GM18868 (cell line): ENCODE measurements at regions not wholly inside any gene's neighbourhood (a gene's known extent, or its start where the extent isn't known, plus 50 kb on each side); places are given as distances from the start of the nearest gene placed in this dataset.

Experiments
- ATAC-seq: cut with Tn5 transposase; IDR thresholded peaks from one replicate; pipeline ENCODE4 v1.9.1; 2021; ENCODE audit warnings: mild to moderate bottlenecking, moderate library complexity; ENCODE audit not compliant: unreplicated experiment

DNA sequence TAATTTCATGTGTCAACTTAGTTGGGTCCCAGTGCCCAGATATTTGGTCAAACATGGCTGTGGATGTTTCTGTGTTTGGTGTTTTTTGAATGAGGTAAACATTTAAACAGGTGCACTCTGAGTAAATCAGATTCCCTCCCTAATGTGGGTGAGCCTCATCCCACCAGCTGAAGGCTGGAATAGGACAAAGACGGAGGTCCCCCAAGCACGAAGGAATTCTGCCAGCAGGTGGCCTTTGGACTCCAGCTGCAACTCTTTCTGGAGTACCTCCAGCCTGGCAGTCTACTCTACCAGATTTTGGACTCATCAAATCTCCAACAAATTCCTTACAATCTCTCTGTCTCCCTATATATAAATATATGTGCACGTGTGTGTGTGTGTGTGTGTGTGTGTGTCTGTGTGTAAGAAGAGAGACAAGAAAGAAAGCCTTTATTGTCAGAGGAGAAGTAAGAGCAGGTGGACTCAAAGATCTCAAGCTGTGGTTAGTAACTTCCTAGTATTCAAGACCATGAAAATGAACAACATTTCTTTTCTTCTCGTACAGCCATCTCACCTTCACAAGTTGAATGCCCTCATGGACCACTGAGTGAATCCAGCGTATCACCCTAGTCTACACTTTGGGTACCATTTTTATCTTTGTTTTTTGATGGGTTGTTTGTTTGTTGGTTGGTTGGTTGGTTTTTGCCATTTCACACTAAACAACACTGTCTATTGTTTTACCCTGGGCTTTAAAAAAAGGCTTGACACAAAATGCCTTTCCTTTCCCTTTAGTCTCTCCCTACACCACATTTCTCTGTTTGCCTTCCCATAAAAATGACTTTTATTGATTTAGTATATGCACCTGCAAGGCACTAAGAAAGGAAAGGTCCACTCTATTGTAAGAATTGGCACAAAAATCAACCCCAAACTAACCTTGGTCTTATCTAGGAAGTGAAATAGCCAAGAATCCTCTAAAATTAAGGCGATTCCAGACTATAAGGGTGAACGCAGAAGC is 118.7 kb downstream of the TENT4A start:
- ATAC-seq, result no peak

- ATAC-seq, result no peak
Measured at GRCh38 chr5:6832994-6833393, 119.8 kb downstream of the TENT4A start.

- ATAC-seq, result no peak
Measured at GRCh38 chr5:6833406-6833805, 120.2 kb downstream of the TENT4A start.

- ATAC-seq, result no peak
Measured at GRCh38 chr5:6837095-6837494, 123.9 kb downstream of the TENT4A start.

- no peak for ATAC-seq
Measured at GRCh38 chr5:6837519-6838110, 124.4 kb downstream of the TENT4A start.

GRCh38 chr5:6838736-6839135 is 125.5 kb downstream of the TENT4A start:
- ATAC-seq, result no peak

DNA sequence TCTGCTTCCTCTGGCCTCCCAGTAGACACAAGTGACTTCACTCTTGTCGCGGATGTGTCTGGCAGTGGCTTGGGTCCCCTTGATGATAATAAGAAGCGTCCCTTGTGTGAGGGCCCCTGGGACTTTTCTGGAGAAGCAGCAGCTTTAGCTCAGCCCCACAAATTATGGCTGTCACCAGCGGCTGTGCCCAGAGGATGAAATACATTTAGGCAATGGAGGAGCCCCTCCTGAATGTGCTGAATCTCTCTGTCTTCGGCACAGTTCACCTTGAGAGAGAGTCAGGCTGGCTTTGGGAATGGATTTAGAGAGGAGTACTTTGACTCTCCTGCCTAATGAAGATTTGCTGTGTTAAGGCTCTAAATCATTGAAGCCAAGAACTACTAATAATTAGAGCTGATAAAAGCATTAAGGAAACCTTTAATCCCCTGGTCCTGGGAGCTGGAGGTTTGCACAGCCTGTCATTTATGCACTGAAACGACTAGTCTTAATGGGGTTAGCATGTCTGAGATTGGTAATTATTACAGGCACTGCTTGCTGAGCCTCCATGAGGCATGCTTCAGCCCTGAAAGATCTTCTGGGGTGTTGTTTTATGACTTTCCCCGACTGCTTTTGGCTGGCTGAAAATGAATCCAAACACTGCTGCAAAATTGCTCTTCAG is 127.0 kb downstream of the TENT4A start:
- ATAC-seq, result no peak

GRCh38 chr5:6843335-6843734 is 130.1 kb downstream of the TENT4A start:
- no peak for ATAC-seq

- no peak for ATAC-seq
Measured at GRCh38 chr5:6843821-6844220, 130.6 kb downstream of the TENT4A start.

DNA sequence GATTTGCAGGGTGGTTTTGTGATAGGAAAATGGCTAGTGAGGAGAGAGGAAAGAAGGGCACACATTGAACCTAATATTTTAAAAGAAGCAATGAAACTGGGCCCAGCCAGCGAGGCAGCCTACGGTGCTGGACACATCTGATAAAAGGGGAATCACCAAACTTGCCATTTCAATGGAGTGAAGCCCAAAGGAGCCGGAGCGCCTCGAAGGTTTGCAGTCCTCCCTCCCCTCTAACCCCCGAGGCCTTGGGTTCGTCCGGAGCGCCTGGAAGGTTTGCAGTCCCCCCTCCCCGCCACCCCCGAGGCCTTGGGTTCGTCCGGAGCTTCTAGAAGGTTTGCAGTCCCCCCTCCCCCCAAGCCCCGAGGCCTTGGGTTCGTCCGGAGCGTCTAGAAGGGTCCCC is 132.6 kb downstream of the TENT4A start:
- ATAC-seq, result no peak

GRCh38 chr5:6847870-6848269 is 134.6 kb downstream of the TENT4A start:
- ATAC-seq, result no peak

DNA sequence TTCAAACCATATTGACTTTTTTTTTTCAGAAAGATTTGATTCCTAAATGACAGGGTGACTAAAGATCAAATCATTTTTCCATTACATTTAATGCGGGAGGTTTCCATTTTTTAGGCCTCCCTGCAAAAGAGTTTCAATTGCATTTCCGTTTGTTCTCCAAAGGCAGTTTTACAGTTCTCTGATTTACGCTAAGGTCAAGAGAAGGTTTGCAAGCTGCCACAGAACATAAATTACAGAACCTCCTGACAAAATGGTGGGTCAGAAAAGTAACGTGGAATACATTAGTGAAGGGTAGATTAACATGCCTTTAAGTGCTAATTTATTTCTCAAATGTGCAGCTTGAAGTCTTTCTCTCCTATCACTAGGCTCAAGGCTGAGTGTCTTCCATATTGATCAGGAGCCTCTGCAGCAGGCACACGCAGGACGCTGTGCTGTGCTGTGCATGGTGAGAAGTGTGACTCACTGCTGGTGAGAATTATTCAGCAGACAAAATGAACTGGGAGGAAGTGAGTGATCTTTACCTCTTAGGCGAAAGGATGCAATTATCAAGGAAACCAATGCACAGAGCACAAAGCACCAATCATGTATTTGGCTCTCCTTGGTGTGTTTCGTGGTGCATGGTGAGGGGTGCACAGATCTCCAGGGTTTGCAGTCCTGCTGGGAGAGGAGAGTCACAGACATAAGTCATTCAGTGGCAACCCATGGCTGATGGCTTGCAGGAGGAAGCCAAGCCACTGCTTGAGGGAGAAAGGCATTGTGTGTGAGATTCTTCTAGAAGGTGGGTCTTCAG is 136.3 kb downstream of the TENT4A start:
- ATAC-seq, result no peak

DNA sequence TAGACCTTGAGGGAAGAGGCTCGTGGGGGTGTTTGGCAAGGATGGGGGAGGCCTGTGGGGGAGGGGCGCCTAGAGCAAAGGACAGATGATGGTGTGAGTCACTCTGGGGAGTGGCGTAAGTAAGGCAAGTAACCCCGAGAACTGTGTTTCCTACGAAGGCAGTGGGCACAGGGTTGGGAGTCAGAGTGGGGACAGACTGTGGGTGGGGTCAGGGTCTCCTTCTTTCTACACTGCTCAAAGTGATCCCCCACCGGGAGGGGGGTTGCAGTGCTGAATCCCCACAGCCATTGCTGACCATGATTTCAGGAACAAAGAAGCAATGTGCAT is 136.8 kb downstream of the TENT4A start:
- no peak for ATAC-seq

GRCh38 chr5:6856653-6857052 is 143.4 kb downstream of the TENT4A start:
- no peak for ATAC-seq

DNA sequence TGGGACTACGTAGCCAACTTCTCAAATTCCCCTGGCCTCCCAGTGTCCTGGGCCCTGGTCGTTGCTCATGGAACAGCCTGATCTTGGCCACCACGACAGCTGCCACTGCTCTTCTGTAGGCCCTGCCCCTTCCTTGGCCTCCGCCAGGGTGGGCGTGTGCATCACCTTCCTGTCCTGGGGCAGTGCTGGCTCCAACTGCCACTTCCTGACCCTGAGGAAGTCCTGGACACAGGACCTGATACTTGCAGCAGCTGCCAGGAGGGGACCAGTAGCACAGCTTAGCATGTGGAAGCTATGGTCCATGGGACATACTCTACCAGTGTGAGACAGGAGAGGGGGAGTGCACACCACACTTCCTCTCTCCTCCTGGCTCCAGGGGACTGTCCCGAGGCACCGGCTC is 145.2 kb downstream of the TENT4A start:
- ATAC-seq, result no peak

GRCh38 chr5:6859023-6859422 is 145.8 kb downstream of the TENT4A start:
- no peak for ATAC-seq

DNA sequence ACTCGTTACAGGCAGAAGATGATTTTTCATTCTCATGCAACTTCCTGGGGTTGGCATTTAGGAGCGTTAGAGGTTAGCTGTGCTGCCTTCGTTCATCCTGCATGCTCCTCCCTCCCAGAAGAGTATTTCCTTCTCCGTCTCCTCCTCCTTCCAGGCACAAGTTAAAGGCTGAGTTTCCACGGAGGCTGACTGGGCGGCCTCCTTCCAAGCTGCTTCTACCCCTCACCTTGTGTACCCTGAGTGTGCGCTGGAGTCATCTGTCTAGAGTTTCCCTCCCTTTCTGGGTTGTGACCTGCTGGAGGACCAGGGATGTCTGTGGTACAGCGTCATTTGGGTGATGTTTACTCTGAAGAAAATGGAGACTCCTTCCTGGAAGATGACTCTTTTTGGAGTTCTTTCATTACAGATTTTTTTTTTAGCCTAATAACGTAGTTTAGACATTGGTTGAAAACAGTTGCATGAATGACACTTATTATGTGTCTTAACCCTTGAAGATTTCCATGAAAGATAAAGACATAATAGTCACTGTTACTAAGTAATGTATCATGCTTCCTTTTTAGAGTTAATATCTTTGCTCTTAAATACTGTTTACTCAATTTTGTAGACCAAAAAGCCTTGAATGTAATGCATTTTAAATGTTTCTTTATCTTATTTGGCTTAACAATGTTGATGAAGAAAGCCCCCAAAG is 146.9 kb downstream of the TENT4A start:
- no peak for ATAC-seq

DNA sequence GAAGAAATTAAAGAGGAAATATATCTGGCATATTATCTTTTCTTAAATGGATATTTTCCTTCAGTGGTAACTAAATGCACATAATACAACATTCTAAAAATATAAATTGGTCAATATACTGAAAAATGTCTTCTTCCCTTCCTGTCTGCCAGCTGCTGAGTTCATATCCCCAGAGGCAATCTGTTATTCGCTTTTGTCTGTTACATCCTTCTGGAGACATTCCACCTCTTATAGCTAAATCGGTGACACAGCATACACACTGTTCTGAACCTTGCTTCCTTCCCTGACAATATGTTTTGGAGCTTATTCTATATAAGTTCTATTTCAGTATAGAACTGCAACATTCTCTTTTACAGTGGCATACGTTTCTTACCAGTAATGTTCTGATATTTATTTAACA is 147.8 kb downstream of the TENT4A start:
- ATAC-seq, result no peak

DNA sequence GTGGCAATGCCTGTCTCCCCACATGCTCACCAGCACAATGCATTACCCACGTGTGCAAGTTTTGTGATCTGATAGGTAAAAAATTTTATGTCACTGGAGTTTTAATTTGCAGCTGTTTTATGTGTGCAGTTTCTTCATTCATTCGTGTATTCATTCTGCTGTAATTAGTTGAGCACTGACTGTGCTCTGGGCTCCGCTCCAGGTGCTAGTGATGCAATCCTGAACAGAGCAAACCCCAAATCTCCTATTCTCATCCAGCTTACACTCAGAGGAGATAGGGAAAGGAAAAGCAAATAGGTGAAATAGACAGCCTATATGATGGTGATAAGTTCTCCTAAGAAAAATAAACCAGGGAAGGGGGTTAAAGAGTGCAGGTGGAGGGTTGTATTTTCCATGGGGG is 148.4 kb downstream of the TENT4A start:
- no peak for ATAC-seq

- ATAC-seq, result no peak
Measured at GRCh38 chr5:6862306-6862705, 149.1 kb downstream of the TENT4A start.

GRCh38 chr5:6867712-6868111 is 154.5 kb downstream of the TENT4A start:
- ATAC-seq, result no peak
